GM21619 (cell line): ENCODE measurements at regions not wholly inside any gene's neighbourhood (a gene's known extent, or its start where the extent isn't known, plus 50 kb on each side); places are given as distances from the start of the nearest gene placed in this dataset.

Source experiments
- ATAC-seq: cut with Tn5 transposase; IDR thresholded peaks from one replicate; pipeline ENCODE4 v1.9.1; 2021; ENCODE audit not compliant: unreplicated experiment

DNA sequence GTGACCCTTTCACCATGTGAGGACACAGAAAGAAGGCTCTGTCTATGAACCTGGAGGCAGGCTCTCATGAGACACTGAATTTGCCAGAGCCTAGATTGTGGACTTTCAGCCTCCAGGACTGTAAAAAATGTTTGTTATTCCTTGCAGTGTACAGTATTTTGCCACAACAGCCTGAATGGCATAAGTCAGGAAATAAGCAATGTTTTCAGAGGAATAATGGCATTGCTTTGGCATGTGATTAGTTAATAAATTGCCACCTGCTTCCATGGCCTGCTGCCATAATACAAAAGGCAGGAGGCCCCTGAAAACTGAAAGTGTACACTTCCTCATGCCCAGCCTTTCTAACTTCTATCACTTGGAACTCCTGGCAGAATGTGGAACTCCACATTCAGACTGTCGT lies 408.1 kb downstream of the GADD45G start:
- ATAC-seq: no peak

- no peak for ATAC-seq
Observed at GRCh38 chr9:90013778-90014177, 409.0 kb downstream of the GADD45G start.

DNA sequence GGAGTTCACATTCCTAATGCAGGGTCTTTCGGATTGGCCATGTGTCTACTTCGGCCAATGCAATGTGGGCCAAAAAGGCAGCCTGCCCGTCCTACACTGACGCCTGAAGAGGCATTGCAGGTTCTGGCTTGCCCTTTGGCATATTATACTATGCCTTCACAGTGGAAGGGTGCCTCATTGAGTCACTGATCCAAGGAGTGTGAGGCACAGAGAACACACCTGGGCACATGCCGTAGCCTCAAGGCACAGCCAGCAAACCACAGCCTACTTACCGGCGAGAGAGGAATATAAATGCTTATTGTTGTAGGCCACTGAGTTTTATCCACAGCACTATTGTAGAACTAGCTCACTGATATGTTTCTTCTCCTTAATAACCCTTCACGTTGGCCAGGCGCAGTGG lies 409.6 kb downstream of the GADD45G start:
- ATAC-seq: no peak

DNA sequence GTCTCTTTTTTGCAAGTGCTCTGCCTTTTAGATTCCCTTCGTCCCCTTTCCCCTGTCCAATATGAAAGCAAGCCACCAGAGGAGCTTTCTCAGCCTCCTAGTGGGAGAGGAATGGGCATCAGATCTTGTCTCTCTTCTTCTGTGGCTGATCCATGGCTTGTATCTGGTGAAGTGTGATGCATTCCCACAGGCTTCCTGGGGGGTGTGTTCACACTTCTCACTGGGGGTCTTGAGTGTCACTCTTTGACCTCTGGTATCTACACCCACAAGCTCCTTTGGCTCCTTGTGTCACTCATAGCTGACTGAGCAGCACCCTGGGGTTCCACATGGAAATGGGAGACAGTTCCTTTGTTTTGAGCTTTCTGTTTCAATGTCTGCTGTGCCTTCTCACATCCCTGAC lies 411.5 kb downstream of the GADD45G start:
- ATAC-seq: no peak

- ATAC-seq: no peak
Observed at GRCh38 chr9:90017679-90018078, 412.9 kb downstream of the GADD45G start.

DNA sequence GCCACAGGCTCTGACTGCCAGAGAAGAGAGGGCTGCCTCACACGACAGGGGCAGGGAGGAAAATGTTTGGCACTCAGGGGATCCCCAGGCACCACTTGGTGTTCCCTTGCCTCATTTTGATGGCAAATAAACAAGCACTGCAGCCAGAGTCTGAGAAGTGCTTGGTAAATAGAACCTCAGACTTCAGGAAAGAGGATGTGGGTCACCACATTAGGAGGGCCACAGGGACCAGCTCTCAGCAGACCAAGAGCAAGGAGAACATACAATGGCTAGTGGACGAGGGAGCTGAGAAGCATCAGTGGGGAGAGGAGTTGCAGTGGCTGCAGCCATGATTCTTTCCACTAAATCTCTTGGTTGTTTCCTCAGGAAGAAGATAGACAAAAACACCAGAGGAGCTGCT lies 413.9 kb downstream of the GADD45G start:
- no peak for ATAC-seq

GRCh38 chr9:90019626-90020025 lies 414.8 kb downstream of the GADD45G start:
- no peak for ATAC-seq

DNA sequence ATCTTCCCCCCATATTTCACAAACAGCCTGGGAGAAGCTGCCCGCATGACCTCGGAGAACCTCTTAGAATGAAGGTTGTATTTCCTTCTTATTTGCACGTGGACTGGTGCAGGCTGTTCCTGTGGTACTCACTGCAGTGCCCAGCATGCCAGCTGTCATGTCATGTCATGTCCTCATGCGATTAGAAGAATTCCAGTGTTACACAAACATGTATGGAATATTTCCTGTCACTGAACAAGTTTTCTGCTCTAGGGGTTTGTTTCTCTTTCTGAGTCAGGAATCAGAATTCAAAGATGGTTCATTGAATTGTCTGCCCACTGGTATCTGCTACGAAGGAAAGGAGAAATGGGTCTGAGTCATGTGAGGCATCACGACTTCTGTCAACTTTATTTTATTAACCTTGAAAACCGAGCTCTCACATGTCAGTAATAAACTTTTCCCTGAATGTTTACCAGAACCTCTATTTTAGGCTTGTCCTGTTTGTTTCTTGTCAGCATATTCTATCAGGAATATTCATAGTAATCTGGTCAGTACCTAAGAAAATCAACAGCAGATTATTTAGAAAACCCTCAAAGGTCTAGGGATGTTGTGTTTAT lies 415.6 kb downstream of the GADD45G start:
- no peak for ATAC-seq

- no peak for ATAC-seq
Observed at GRCh38 chr9:90021216-90021906, 416.5 kb downstream of the GADD45G start.

DNA sequence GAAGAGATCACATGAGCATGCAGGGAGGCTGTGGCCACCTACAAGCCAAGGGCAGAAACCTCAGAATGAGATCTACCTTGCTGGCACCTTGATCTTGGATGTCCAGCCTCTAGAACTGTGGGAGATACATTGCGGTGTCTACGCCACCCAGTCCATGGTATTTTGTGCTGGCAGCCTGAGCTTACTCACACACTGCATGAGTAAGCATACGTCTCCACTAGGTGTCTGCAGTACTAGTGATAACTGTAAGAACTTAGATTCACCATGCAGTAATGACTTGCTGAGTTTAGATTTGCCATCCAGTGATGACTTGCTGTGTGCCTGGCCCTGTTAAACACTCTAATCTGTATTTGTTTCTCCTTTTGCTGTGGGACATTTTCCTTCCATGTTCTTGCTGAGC lies 417.7 kb downstream of the GADD45G start:
- ATAC-seq: no peak

DNA sequence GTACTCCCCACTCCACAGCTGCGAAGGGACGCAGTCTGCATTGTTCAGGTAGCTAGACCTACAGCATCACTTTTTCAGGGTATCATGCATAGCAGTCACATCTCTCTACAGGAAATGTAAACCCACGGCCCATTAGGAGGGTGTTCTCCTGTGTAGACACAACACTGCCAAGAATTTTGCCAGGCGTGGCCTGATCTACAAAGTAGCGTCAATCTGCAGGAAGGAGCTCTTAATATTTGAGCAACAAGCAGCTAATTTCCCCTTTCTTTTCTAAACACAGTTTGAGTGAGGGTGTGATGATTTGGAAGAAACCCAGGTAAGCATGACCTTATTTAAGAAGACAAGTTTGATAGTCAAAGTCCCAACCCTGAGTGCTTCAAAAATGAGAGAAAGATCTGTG lies 419.0 kb downstream of the GADD45G start:
- ATAC-seq: no peak

GRCh38 chr9:90024409-90024808 lies 419.6 kb downstream of the GADD45G start:
- ATAC-seq: no peak

- ATAC-seq: no peak
Observed at GRCh38 chr9:90024823-90025222, 420.0 kb downstream of the GADD45G start.

GRCh38 chr9:90025816-90026215 lies 421.0 kb downstream of the GADD45G start:
- no peak for ATAC-seq

DNA sequence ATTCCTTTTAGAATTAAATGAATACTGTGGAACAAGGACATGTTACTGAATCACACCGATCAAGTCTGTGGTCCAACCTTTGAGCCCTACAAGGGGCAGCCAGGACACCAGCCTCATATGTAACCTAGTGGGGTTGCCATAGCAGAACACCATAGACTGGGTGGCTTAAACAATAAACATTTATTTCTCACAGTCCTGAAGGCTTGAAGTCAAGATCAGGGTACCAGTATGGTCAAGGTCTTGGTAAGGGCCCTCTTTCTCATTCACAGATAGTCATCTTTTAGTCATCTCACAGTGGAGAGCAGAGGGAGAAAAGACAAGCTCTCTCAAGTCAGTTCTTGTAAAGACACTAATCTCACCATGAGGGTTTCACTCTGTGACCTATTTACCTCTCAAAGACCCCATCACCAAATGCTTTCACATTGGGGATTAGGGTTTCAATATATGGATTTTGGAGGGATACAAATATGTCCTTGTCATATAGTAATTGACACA lies 422.5 kb downstream of the GADD45G start:
- ATAC-seq: no peak

DNA sequence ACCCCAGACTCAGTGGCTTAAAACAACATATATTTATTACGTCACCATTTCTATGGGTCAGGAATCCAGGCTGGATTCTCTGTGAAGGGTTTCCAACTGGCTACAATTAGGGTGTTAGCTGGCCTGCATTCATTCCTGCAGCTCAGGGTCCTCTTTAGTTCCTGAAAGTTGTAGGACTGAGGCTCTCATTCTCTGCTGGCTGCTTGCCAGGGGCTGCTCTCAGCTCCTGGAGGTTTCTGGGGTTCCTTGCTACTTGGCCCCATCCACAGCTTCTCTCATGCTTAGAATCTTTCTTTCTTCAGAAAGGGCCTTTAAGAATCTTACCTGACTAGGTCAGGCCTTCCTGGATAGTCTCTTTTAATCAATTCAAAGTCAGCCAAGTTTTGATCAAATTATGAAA lies 424.6 kb downstream of the GADD45G start:
- ATAC-seq: no peak

DNA sequence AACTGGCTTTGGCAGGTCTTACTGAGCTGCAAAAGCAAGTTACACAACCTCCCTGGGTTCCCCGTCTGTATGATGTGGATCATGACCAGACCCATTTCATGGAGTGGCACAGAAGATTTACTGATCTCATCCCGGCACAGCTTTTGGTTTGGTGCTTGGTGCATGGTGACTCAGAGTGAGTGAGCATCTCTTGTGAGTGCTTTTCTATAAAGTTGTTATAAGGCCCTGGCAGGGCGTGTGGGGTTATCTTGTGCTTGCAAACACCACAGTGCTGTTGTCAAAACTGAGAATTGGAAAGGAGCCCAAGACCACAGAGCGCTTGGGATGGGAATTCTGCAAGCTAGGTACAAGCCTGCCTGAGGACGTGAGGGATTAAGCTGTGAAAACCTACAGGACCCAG lies 425.2 kb downstream of the GADD45G start:
- no peak for ATAC-seq

DNA sequence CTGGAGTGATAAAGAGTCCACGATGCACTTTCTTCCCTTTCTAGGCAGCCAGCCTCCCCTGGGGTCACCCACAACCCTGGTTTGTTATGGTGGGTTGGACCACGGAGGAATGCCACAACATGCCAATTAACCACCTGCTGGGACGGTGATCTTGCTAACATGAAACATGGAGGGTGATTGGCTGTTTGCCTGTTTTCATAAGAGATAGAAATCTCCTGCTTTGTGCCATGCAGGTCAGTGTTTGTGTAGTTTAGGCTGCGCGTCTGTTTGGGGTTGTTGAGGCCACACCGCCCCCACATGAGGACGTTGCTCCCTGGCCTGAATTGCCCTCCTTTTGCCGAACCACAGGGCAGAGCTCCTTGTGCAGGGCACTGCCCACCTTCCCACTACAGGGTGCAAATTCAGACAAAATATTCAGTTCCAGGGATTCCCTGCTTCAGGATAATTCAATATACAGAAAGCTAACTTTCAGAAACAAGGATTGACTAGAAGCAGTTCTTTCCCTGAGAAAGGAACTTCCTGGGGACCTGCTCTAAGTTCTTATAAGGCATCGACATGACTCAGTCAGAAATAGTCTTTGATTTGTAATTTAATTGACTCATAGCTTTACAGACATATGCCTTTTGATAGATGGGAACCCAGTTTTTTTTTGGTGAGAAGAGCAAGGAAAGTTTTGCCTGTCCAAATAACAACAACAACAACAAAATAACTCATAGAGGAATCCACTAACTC lies 427.6 kb downstream of the GADD45G start:
- no peak for ATAC-seq

DNA sequence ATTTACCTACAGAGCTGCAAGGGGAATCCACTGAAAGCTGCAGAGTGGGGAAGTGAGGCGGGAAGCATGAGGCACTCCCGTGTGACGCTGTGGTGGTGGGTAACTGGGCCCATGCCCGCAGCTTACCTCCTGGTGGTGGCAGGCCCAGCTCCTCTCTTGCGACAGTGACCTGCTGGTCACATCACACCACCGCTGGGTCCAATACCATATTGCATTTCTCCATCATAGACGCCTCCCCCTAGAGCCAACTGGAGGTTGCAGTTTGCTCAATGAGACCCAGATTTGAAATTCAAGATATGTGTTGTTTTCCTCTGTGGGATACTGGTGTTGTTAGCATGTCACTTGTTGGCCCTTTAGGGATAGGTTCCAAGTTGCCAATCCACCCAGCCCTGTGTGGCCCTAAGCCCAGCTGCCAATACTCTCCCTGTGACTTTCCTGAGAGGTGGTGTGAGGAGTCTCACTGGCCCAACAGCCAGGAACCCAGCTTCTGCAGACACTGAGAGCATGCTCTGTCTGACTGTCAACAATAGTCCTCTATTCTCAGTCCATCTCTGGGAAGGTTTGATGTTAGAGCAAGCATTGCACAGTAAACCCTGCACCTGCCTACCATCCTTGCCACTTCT lies 428.3 kb downstream of the GADD45G start:
- no peak for ATAC-seq

- no peak for ATAC-seq
Observed at GRCh38 chr9:90034071-90034470, 429.3 kb downstream of the GADD45G start.

DNA sequence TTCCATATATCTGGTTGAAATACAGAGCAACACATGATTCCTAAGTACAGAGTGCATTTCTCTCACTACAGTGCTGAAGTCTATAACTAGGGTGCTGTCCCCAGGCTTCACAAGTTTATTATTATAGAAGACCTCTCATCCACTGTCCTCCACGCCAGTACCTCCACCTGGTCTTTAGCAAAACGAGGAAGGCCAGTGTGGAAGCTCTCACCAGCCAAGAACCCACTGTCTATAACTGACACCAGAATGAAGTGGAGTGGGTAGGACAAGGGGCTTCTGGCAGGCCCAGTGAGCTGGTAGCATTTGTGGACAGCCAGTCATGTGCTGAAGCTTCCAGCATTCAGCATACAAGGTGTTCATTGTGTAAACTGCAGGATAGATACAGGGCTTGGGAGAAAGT lies 430.7 kb downstream of the GADD45G start:
- no peak for ATAC-seq
